Panc1 (cell line): ENCODE measurements at regions not wholly inside any gene's neighbourhood (a gene's known extent, or its start where the extent isn't known, plus 50 kb on each side); places are given as distances from the start of the nearest gene placed in this dataset.

Source experiments
- ATAC-seq: fragments of 200-7000 bp; cut with Tn5 transposase; 2 replicates; pipeline ENCODE4 v1.9.1; 2020; ENCODE audit warnings: mild to moderate bottlenecking, moderate library complexity
- BruUV-seq: library from RNA; stranded (reverse); fragments of 400-500 nt; replicated peaks from 2 replicates; lab custom pipeline; 2021; lab: Mats Ljungman, UMichigan
- CTCF ChIA-PET: fragments of 300-600 bp; sonication (Branson Sonifier 250); formaldehyde crosslinking; loops from one replicate; lab custom pipeline; 2022; ENCODE audit warnings: antibody characterized with exemption; lab: Charles Lee
- POLR2A ChIA-PET: fragments of 300-600 bp; sonication (Branson Sonifier 250); formaldehyde crosslinking; loops from one replicate; lab custom pipeline; 2022; ENCODE audit warnings: antibody characterized with exemption; lab: Charles Lee
- DNase-seq: peaks from one replicate; pipeline ENCODE4 v3.0.0-alpha.2; 2010; ENCODE audit warnings: low read depth, low spot score
- H3K27ac ChIP-seq: 2 replicates; pipeline ENCODE4 v1.5.1; 2011; ENCODE audit warnings: mild to moderate bottlenecking, low read length, inconsistent platforms
- H3K27me3 ChIP-seq: fragments of 200-500 bp; sonication (Bioruptor generic); 2 replicates; pipeline ENCODE4 v1.6.0; 2014; ENCODE audit warnings: low read length, inconsistent platforms; ENCODE audit not compliant: control insufficient read depth, insufficient read depth
- H3K36me3 ChIP-seq: fragments of 200-500 bp; sonication (Bioruptor generic); 2 replicates; pipeline ENCODE4 v1.5.1; 2014; ENCODE audit warnings: inconsistent platforms, mild to moderate bottlenecking, low read length, moderate library complexity; ENCODE audit not compliant: control insufficient read depth, insufficient read depth
- H3K4me1 ChIP-seq: 2 replicates; pipeline ENCODE4 v1.5.1; 2011; ENCODE audit warnings: inconsistent platforms, mild to moderate bottlenecking, low read length, moderate library complexity; ENCODE audit not compliant: control insufficient read depth, insufficient read depth
- H3K4me3 ChIP-seq, 2 experiments: 2 replicates each; pipeline ENCODE4 v1.5.1; 2011 to 2012; ENCODE audit warnings: low read depth in 2 of 2, low read length in 2 of 2, mild to moderate bottlenecking in 2 of 2, inconsistent platforms in 1 of 2, moderate library complexity in 1 of 2
- H3K9me3 ChIP-seq: fragments of 200-500 bp; sonication (Bioruptor generic); 2 replicates; pipeline ENCODE4 v1.5.1; 2014; ENCODE audit warnings: low read depth, mild to moderate bottlenecking, inconsistent platforms, low read length, moderate library complexity; ENCODE audit not compliant: control insufficient read depth, insufficient read depth
- CTCF ChIP-seq: fragments of 450-650 bp; IDR thresholded peaks from 2 replicates; pipeline ENCODE4 v1.5.1; 2017; ENCODE audit warnings: mild to moderate bottlenecking
- POLR2AphosphoS5 ChIP-seq: IDR thresholded peaks from 2 replicates; pipeline ENCODE4 v1.6.1; 2012; ENCODE audit warnings: mild to moderate bottlenecking, low read depth, low read length, moderate library complexity
- REST ChIP-seq, 2 experiments: IDR thresholded peaks; 2 replicates each; pipeline ENCODE4 v1.6.1; 2011 to 2012; ENCODE audit warnings: low read depth in 2 of 2, control low read depth in 1 of 2, low read length in 1 of 2, mild to moderate bottlenecking in 1 of 2, moderate library complexity in 1 of 2; ENCODE audit not compliant: insufficient read depth in 1 of 2
- SIN3A ChIP-seq: IDR thresholded peaks from 2 replicates; pipeline ENCODE4 v1.6.1; 2012; ENCODE audit warnings: low read depth, mild to moderate bottlenecking, low read length, moderate library complexity, borderline replicate concordance; ENCODE audit not compliant: insufficient read depth
- TCF7L2 ChIP-seq: IDR thresholded peaks from 2 replicates; pipeline ENCODE4 v1.6.1; 2011; ENCODE audit warnings: mild to moderate bottlenecking, low read depth, low read length, inconsistent platforms
- in situ Hi-C: cut with HindIII; loops from 2 replicates; pipeline ENCODE4 v1.10.0; 2016; ENCODE audit warnings: low sequenced_read_pairs, low pct_unique_long_range_greater_than_20kb
- intact Hi-C: fragments of 100-400 bp; cut with micrococcal nuclease; formaldehyde crosslinking; loops from one replicate; pipeline ENCODE4 v1.10.0; 2022; ENCODE audit not compliant: unreplicated experiment

DNA sequence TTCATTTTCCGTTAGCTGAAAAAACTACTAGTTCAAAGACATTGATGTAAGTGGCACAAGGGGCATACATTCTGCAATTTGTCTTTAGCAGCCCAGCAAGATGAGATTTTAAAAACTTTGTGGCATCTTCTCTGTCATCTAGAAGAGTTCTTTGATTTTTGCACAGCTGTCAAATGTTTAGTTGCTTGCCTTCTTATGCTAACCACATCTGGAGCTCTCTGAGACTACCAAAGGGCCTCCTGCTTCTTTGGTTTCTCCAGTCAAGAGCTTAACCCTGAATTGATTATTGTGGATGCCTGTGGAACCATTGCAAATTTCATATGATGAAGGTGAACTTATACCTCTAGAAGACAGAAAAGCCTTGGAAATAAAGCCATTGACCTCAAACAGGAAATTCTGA lies 468.7 kb upstream of the RGMA start:
- no peak for DNase-seq
- Histone ChIP-seq H3K27me3 (no peaks in the 10 kb centered on the region), H3K4me1 (no peaks in the 10 kb centered on the region), H3K36me3 (no peaks in the 10 kb centered on the region), H3K4me3 (no peak overlapping the region), H3K9me3 (no peaks in the 10 kb centered on the region), H3K27ac (no peak overlapping the region)
- TF ChIP-seq SIN3A (no peak), CTCF (no peak), REST (IDR thresholded peaks at IDR 0.05; ENCODE audit: insufficient read depth in 1 of 2, low read depth in 2 of 2, low read length in 1 of 2) (no peak), POLR2AphosphoS5 (no peak), TCF7L2 (no peak)
- CTCF ChIA-PET, result no interaction called here
- intact Hi-C loops (no loop called here), in situ Hi-C loops (no loop called here)
- BruUV-seq, result no TSS peak
- POLR2A ChIA-PET, result no interaction called here
- ATAC-seq, result no peak

GRCh38 chr15:93553167-93553935 lies 464.3 kb upstream of the RGMA start:
- no peak for DNase-seq
- in situ Hi-C loops (no loop called here), intact Hi-C loops (no loop called here)
- no peak overlapping the region for H3K4me3 ChIP-seq
- no peak for TF ChIP-seq CTCF
- TF ChIP-seq SIN3A, result no peak
- TF ChIP-seq REST (IDR thresholded peaks at IDR 0.05; ENCODE audit: insufficient read depth in 1 of 2, low read depth in 2 of 2, low read length in 1 of 2), result no peak
- TF ChIP-seq TCF7L2, result no peak
- no peak for TF ChIP-seq POLR2AphosphoS5
- H3K4me1 ChIP-seq, result no peaks in the 10 kb centered on the region
- ATAC-seq, result no peak
- CTCF ChIA-PET, result no interaction called here
- POLR2A ChIA-PET, result no interaction called here
- H3K36me3 ChIP-seq, result no peaks in the 10 kb centered on the region
- H3K9me3 ChIP-seq, result no peaks in the 10 kb centered on the region
- no TSS peak for BruUV-seq
- H3K27ac ChIP-seq, result no peak overlapping the region
- no peaks in the 10 kb centered on the region for H3K27me3 ChIP-seq
